Loucy (cell line): ENCODE measurements at regions not wholly inside any gene's neighbourhood (a gene's known extent, or its start where the extent isn't known, plus 50 kb on each side); places are given as distances from the start of the nearest gene placed in this dataset.

ENCODE experiments used
- EZH2phosphoT487 ChIP-seq: fragments of 200-600 bp; IDR thresholded peaks from 2 replicates; pipeline ENCODE4 v1.6.1; 2018; ENCODE audit warnings: antibody characterized with exemption, mild to moderate bottlenecking, moderate library complexity, borderline replicate concordance
- TF ChIP-seq, protein P1 (sequence below): fragments of 200-600 bp; sonication (generic); conservative IDR thresholded peaks from 2 replicates; pipeline ENCODE4 v1.5.1; 2014; ENCODE audit warnings: mild to moderate bottlenecking, antibody characterized with exemption, low read length

- TF ChIP-seq, protein P1, sequence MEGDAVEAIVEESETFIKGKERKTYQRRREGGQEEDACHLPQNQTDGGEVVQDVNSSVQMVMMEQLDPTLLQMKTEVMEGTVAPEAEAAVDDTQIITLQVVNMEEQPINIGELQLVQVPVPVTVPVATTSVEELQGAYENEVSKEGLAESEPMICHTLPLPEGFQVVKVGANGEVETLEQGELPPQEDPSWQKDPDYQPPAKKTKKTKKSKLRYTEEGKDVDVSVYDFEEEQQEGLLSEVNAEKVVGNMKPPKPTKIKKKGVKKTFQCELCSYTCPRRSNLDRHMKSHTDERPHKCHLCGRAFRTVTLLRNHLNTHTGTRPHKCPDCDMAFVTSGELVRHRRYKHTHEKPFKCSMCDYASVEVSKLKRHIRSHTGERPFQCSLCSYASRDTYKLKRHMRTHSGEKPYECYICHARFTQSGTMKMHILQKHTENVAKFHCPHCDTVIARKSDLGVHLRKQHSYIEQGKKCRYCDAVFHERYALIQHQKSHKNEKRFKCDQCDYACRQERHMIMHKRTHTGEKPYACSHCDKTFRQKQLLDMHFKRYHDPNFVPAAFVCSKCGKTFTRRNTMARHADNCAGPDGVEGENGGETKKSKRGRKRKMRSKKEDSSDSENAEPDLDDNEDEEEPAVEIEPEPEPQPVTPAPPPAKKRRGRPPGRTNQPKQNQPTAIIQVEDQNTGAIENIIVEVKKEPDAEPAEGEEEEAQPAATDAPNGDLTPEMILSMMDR: no peak
- no peak for TF ChIP-seq EZH2phosphoT487
Measured at GRCh38 chr16:35651841-35652240, 2192.4 kb downstream of the TP53TG3F start.
